NCI-H2171 (cell line): ENCODE measurements at regions not wholly inside any gene's neighbourhood (a gene's known extent, or its start where the extent isn't known, plus 50 kb on each side); places are given as distances from the start of the nearest gene placed in this dataset.
A peak's percentile ranks its signal among the peaks of the same experiment; 100 is the strongest.

Experiments
- DNase-seq: peaks from one replicate; lab custom pipeline; 2025; lab: John Stamatoyannopoulos, UW

DNA sequence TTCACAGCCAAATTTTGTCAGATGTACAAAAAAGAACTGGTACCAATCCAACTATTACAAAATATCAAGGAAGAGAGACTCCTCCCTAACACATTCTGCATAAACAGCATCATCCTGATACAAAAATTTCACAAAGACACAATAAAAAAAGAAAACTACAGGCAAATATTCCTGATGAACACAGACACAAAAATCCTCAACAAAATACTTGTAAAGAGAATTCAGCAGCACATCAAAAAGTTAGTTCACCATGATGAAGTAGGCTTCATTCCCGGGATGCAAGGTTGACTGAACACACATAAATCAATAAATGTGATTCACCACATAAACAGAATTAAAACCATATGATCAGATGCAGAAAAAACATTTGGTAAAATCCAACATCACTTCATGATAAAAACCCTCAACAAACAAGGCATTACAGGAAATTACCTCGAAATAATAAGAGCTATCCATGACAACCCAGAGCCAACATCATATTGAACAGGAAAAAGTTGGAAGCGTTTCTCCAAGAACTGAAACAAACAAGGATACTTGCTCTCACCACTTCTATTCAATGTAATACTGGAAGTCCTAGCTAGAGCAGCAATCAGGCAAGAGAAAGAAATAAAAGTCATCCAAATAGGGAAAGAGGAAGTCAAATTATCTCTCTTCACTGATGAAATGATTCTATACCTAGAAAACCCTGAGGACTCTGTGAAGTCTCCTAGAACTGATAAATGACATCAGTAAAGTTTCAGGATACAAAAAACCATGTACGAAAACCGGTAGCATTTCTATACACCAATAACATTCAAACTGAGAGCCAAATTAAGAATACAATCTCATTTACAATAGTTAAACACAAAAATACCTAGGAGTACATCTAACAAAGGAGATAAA lies 223.1 kb downstream of the REEP3 start:
- DNase-seq, result no peak

DNA sequence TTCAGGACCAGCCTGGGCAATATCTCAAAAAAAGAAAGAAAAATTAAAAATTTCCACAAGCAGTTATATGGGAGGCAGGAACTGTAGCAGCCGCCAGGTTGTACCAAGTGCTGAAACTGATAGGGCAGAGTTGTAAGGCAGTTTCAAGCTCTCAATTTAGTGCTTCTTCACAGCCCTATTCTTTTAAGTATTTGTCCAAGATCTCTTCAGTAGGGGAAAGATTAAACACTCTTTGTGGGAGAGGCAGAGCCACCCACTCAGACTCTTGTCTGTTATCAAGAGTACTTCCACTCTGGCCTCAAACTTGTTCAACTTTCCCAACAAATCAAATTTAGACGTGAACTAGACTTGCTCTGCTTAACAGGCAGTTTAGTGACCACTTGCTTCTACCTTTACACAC lies 228.7 kb downstream of the REEP3 start:
- DNase-seq, result no peak

DNA sequence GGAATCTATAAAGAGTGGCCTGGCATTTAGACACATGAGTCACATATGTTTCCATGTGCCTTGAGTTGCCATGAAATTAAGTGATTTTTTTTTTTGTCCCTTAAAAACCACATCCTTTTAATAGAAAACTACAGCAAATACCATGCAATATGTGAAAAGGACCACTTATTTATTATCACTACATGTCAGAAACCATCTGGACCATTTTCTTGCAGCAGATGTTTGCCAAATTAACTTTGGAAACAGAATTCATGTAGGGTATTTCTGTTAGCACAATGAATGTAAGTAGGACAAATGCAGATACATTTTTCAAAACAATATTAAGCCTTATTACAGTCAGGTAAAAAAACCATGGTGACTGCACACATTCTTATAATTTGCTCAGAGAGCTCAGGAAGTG lies 230.6 kb downstream of the REEP3 start:
- peak; percentile 2 for DNase-seq

DNA sequence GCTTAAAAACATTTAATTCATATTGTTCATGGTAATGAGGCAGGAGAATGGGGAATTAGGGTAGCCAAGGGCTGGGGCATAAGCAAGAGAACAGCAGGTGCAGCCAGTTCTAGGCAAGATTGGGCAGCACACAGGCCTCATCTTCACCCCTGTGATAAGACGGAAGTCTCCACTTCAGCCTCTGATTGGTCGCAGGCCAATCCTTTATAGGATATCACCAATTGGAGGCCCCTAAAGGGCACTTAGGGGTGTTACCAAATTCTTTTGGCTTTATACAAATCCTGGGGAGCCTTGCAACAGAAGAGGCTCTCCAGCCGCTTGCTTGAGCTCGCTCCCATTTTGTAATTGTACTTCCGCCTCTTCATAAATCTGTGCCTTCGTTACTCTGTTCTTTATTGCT lies 231.1 kb downstream of the REEP3 start:
- DNase-seq, result peak; percentile 2

DNA sequence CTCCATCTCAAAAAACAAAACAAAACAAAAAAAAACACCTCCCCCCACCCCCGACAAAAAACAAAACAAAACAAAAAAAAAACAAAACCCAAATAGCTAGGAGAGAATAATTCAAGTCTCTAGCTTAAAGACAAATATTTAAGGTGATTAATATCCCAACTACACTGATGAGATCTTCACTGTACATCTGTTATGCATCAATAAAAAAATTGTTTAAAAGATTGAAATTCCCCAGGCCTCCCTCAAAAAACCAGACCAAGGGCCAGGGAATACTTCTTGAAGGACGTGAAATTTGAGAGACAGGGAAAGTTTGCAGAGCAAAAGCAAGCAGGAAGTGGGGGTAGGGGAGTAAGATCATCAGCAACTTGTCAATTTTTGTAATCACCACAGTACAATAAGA lies 232.6 kb downstream of the REEP3 start:
- no peak for DNase-seq

DNA sequence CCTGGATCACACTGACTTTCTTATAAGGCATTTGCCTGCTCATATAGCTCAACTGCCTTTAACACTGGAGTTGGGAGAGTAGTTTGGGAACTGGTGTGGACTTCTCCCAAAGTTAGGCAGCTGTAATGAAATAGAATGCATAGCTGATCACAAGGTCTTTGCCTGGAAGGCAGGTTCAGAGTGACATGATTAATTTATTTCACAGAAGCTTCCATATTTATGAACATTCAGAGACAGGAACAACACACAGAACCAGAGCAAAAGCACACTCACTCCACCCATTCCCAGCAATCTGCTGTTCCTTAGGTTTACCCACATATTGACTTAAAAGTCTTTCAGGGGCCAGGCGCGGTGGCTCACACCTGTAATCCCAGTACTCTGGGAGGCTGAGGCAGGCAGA lies 234.2 kb downstream of the REEP3 start:
- DNase-seq, result no peak

DNA sequence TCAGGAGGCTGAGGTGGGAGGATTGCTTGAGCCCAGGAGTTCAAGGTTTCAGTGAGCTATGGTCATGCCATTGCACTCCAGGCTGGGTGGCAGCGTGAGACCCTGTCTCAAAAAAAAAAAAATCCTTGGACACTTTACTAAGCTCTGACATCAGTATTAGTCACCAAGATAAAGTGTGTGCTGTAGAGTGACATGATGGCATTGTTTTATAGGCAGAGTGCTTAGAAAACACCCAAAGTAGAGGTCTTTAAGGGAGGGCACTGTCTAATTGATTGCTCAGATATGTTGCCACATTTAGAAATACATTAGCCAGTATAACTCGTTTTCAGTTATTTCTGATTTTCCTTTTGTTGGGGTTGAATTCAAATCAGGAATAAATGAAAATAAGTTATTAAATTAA lies 235.9 kb downstream of the REEP3 start:
- DNase-seq, result no peak

DNA sequence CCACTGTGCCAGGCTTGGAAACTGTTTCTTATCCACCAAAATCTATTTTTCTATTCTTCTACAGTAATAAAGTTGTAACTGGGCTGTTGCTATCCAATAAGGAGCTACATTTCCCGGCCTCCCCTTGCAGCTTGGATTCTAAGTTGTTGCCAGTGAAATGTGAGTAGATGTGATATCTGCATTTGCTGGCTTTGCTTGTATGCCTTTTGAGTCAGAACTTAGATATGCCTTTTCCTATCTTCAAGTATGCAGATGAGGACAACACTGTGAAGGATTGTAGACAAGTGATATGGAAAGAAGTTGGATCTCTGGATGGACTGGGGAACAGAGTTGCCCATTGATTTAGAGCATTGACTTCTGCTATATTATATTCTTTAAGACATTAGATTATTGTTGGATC lies 236.9 kb downstream of the REEP3 start:
- no peak for DNase-seq

DNA sequence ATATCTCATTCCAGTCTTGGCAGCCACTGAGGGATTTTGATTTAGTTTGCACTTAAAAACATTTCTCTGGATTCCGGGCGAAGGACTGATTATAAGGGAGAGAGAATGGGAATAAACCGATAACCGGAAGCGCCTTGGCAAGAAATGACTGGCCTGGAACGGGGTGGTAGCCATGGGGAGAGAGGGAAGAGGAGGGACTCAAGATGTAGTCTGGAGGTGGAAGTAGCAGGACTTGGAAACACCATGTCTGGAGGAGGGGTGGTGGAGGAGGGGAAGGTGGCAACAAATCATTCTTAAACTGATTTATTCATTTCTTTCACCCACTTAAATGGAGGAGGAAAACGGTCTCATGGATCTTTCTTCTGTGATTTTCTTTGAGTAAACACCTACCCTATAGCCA lies 238.1 kb downstream of the REEP3 start:
- DNase-seq, result no peak

DNA sequence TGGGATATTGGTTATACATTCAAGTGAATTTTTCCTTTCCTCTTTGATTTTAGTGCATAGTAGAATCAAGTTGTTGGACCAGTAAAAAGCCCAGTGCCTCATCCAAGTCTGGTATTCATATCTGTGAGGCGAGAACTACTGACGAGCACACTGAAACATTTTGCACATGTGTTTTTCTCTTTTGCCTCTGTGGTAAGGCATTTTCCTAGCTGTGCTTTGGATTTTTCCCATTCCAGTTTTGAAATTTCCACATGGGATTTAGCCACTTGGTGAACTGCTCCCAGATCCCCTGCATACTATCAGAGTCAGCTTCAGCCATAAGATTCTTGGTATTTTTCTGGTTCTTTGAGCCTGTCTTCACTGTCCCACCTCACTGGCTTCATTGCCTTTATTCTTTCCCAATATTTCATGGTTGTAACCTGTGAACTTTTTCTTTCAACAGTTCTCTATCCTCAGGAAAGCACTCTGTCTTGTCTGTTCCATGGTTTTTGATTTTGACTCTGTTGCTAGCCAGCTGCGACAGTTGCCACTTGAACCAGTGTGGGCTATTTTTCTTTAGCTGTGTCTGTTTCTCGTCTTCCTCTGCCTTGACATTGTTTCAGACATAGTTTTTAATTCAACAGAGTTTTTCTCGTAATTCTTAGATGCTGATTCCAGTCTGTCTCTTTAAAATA lies 239.0 kb downstream of the REEP3 start:
- DNase-seq, result no peak

DNA sequence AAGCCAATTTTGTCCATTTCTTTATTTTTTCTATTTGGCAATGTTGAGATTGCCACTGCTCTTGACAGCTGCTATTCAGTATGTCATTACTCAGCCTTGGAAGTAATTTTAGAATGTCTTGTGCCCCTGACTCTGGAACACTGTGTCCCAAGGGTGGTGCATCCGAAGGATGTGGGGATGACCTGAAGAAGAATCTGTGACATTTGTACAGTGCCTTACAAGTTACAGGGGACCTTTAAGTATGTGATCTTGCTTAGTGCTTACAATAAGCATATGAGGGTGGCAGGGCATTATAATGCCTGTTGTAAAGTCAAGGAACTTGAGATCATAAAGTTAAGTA lies 239.5 kb downstream of the REEP3 start:
- no peak for DNase-seq

DNA sequence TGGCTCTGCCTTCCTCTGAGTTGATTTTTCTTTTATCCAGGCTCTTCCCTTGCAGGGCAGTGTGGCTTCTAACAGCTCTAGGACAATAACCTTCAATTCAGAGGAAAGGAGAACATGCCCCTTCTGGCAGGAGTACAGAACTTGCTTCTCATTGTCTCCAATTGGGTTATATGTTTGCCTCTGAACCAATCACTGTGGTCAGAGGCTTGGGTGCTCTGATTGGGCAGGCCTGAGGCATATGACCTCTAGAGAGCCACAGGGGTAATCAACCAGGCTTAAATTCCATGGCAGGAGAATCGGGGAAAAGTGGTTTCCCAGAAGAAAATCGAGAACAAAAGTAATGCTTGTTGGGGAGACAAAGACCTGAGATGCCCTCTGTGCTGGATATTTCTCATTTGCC lies 240.0 kb downstream of the REEP3 start:
- no peak for DNase-seq

DNA sequence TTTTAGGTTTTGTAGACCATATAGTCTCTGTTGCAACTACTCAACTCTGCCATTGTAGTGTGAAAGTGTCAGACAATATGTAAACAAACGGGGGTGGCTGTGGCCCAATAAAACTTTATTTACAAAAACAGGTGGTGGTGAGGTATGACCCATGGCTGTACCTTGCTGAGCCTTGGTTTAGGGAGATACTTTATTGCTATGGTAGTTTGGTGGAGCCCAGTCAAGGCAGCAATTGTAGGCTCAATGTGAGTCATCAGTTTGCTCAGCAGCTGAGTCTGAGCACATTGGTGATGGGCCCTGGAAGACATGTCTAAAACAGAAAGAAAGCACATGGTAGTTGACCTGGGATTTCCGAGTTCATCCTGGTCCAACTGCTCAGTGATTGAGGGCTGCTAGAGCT lies 242.5 kb downstream of the REEP3 start:
- DNase-seq, result no peak

DNA sequence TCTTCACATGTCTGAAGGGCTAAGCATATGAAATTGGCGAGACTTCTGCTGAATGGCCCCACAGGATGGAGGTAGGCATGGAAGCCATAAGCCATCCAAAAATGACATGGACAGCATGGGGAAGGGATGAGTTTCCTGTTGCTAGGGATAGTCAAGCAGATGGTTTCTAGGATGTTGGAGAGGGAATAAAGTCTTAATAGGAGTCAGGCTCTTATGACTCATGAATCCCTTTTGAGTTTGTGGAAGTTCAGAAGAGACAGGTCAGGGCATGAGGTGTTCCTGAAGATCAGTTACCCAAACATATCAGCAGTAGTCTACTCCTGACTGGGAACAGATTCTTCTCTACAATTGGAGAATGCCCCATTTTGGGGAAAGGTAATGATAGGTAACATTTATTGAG lies 243.9 kb downstream of the REEP3 start:
- no peak for DNase-seq

DNA sequence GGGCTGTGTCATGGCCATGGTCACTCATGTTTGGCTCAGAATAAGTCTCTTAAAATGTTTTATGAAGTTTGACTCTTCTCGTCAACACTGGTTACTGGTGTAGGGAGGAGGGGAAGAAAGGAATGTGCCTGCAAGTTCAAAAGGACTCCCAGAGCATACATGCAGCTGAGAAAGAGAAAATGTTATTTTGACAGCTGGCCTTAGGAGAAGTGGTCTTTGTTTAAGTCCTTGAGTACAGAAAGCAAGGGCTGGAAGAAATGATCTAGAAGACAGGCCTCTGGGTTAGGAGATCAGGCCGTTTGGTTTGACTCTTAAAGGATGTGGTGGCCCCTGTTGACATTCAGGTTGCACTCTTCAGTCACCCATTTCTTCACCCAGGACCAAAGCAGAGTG lies 245.5 kb downstream of the REEP3 start:
- no peak for DNase-seq

DNA sequence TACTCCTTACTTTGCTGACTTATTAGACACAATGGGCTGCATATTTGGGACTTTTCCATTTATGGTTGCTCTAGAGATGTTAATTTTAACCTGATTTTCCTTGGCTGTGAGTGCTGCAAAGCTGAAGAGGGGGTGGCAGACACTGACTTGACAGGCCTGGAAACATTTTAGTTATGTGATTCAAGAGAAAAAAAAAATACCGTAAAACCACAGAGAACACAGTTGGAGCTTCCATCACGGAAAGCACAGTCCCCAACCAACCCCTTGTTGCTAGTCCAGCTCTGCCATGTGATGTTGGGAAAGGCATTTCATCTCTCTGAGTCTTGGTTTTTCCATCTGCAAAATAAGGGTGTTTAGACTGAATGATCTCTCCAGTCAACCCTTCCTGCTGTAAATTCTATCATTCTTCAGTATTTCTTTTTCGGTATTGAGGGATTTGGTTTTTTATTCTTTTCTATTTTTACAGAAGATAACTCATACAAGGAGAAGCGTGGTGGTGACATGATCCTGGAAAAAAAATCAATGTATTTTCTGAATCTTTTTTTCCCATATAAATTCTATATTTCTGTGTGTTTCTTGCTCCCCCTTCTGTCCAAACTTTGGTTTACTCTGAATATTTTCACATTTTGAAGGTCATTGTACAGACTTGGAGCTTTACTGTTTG lies 246.1 kb downstream of the REEP3 start:
- no peak for DNase-seq

DNA sequence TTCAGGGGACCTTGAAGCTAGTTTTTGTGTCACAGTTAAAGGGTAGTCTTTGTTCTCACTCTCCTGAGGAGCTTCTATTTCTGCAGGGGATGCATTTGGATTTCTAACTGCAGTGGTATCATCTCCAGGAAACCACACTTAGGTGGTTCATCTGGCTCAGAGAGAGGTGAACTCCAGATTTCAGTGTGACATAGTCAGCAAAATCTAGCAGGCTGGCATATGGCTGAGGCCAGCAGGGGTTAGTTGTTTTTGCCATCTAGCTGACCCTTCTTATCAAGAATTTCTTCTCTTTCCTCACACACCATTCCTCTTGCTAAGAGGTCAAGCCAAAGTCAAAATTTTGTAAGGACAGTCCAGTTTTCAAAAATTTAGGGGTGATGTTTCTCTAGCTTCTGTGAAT lies 248.2 kb downstream of the REEP3 start:
- no peak for DNase-seq

DNA sequence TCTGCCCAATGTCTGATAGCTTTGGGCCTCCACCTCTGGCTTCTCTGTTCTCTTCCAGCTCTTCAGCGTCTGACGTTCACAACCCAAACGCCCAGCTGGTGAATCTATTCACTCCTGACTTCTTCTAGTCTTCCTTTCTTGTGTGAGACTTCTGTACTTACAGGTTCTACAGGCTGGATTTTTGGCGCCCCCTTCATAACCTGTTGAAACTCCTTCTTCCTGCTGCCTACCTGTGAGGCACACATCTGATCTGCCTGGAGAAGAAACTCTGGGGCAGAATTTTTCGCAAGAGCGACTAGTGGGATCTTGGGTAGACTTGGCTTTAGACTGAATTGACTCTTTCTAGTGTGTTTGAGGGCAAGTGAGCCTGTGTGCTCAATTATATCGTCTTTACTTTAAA lies 249.3 kb downstream of the REEP3 start:
- DNase-seq, result no peak

DNA sequence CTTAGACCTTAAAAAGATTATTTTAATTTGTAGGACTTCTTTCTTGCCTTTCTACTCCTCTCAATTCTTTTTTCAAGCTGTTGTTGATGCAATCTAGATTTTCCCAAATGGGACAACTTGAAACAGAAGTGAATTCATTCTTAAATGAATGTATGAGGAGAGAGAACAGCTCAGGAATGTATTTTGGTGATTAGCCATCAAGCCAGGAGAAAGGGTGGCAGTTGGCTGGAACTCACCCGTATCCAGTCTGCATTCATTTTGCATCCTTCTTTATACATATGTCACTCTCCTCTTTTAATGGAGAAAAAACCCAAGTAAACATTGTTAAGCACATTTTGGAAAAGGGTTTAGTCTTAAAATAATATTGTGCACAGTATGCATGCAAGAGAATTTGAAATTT lies 251.3 kb downstream of the REEP3 start:
- no peak for DNase-seq

DNA sequence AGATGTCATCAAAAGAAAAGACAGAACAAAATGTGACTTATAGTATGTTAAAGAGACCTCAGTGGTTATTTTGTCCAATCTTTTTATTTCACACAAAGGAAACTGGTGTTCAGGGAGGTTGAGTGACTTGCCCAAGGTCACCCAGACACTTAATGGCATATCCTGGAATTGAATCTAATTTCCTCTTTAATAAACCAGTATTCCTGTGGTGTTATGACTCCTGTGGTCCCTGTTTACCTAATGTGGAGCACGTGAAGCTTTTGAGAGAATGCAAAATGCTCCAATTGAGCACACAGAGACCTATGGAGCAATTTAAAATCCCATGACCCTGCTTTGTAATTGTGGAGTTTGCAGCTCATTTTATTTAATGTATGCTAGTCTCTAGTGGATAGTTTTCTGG lies 251.9 kb downstream of the REEP3 start:
- DNase-seq, result no peak

DNA sequence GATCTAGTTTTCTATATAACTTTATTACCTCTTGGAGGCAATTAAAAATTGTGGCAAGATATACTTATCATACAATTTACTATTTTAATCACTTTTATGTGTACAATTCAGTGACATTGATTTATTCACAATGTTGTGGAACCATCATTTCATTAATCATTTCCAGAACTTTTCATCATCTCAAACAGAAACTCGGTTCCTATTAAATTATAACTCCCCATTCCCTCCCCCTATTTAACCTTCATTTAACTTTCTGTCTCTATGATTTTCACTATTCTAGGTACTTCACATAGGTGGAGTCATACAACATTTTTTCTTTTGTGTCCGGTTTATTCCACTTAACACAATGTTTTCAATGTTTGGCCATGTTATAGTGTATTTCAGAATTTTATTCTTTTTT lies 252.8 kb downstream of the REEP3 start:
- DNase-seq, result no peak

DNA sequence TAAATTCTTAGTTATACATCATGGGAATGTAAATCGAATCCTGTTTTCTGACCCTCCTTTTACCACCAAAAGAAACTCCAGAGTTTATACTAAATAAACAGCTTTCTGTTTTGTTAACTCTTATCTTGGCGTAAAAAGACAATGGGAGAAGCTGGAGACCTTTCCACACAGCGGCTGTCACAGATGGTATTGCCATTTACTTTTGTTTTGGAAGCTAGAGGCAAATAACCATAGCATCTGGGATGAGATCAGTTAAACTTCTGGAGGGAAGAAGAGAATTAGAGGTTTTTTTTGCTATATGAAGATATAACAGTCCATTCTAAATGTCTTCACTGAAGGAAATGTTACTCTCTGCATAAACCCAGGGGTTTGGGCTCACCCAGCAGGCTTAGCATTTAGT lies 258.9 kb downstream of the REEP3 start:
- DNase-seq, result no peak

DNA sequence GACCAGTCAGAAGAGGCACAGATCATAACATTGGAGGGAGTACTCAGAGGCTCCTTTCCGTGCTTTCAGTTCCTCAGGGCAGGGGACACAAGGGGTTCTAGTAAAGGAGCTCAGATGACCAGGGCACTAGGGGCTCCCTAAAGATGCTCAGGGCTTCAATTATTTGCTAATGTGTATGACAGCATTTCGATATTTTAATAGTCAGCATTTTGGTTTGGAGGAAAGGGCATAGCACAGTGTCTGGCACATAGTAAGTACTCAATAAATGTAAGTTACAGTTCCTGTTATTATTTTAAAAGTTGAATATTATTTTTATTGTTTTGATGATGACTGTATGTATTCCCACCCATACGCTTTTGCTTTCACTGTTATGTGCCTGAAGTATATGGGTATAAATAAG lies 260.0 kb downstream of the REEP3 start:
- no peak for DNase-seq
